ENCODE measurements at regions not wholly inside any gene's neighbourhood (a gene's known extent, or its start where the extent isn't known, plus 50 kb on each side); places are given as distances from the start of the nearest gene placed in this dataset.

DNA sequence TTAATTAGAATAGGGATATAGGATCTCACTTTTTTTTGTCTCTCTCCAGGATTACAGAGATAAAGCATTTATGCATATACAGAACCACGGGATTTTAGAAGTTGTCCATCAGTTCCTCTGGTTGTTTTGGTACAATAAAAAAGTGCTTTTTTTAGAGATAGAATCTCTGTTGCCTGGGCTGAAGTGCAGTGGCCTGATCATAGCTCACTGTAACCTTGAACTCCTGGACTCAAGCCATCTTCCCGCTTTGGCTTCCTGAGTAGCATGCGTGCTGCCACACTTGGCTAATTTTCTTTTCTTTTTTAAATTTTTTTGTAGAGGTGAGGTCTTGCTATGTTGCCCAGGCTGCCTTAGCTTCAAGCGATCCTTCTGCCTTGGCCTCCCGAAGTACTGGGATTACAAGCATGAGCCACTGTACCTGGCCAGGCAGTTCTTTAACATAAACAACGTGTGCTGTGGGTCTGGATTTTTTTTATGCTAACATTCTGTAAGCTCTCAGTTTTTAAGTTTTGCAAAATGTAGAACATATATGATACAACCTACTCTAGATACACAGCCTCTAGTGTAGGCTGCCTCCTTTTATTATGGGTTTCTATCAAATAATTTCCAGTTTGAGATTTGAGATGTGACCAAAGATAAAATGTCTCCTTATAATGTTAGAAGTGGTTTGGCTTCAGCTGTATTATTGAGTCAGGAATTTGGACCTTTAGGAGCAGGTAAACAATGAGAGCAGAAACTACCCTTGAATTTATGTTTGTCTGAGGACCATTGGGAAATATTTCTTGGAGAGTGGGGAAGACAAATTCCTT, 57.4 kb upstream of the ULK4 start:
- H3K9ac ChIP-seq (ENCODE audit: low read depth, low read length) = no peak overlapping the region
- ATAC-seq (ENCODE audit: low read depth) (no peak), DNase-seq (no peak)
- no CpG with 5 or more reads among the region's 6 CpGs for WGBS, 2 experiments (ENCODE audit: extremely low coverage in 2 of 2, insufficient read length in 1 of 2)
- peaks cover 13% of the 10 kb centered on the region; the same call in 1 of the 2 replicates for H4K20me1 ChIP-seq (ENCODE audit: insufficient read depth, low read length)
- in situ Hi-C loops (cut with MboI; ENCODE audit: low sequenced_read_pairs) = loop anchor here (5.0 to 10.0 kb wide), 2 partner anchors 58 to 125 kb away; no protein-coding TSS in a partner anchor
- ChIA-PET CTCF (interaction anchor here (1.0 kb wide), 1 partner anchor 42 kb away, joined by 3 read pairs; no protein-coding TSS in a partner anchor), POLR2A (ENCODE audit: unreplicated experiment) (no interaction called here)
- peaks cover 24% of the 10 kb centered on the region for H3K4me1 ChIP-seq (ENCODE audit: control insufficient read depth, insufficient read depth, low read length)
- H4K8ac ChIP-seq (ENCODE audit: low read depth in 2 of 2, low read length in 2 of 2) = peak overlapping the region in 1 of 2 experiments; percentile 53; a peak in 1 of 4 replicates
- peaks cover 17% of the 10 kb centered on the region for H3K9me1 ChIP-seq (ENCODE audit: insufficient read depth, low read length)
- H3K9me3 ChIP-seq (ENCODE audit: control insufficient read depth, insufficient read depth, low read length) = no peaks in the 10 kb centered on the region
- H3K14ac ChIP-seq (replicated peaks; ENCODE audit: low read depth, low read length) = peak overlapping the region; percentile 88
- no peak overlapping the region for H2AFZ ChIP-seq (replicated peaks; ENCODE audit: low read length, poor library complexity)
- no peak overlapping the region for H3K27ac ChIP-seq (ENCODE audit: insufficient read depth, low read length)
- no peak overlapping the region for H4K5ac ChIP-seq (ENCODE audit: low read depth, low read length)
- 0 out of 2 replicates have a peak overlapping the region, but pooled peaks have one; percentile 83 for H3K23ac ChIP-seq (ENCODE audit: low read depth, low read length)
- peak overlapping the region; percentile 50 for H2BK5ac ChIP-seq (ENCODE audit: low read depth, low read length, poor library complexity, severe bottlenecking)
- no peak overlapping the region for H3K56ac ChIP-seq (ENCODE audit: extremely low read depth, insufficient read depth, low read length)
- peaks cover 17 to 77% of the 10 kb centered on the region in 2 experiments for H3K79me1 ChIP-seq (ENCODE audit: low read depth in 1 of 2, low read length in 2 of 2)
- H2BK120ac ChIP-seq (ENCODE audit: low read depth, low read length) = peak overlapping the region; percentile 68; the same call in 1 of the 2 replicates
- dilution Hi-C loops (cut with HindIII; ENCODE audit: low sequenced_read_pairs, unreplicated experiment) = no loop called here
- peak overlapping the region; percentile 86; the same call in 1 of the 2 replicates for H2BK20ac ChIP-seq (ENCODE audit: low read depth, low read length)
- no peaks in the 10 kb centered on the region for H3K27me3 ChIP-seq (ENCODE audit: control insufficient read depth, insufficient read depth, low read length)
- H3K18ac ChIP-seq (ENCODE audit: low read depth, low read length) = no peak overlapping the region
- TF ChIP-seq RCOR1 (IDR thresholded peaks at IDR 0.05; ENCODE audit: insufficient replicate concordance, low read length) (no peak), SMC3 (IDR thresholded peaks at IDR 0.05; ENCODE audit: low read depth, low read length) (no peak), POLR2A (IDR thresholded peaks at IDR 0.05; ENCODE audit: low read depth, low read length) (no peak), NFE2L2 (IDR thresholded peaks at IDR 0.05; ENCODE audit: low read depth, low read length) (no peak), RAD21 (IDR thresholded peaks at IDR 0.05; ENCODE audit: low read length) (no peak), CEBPB (IDR thresholded peaks at IDR 0.05; ENCODE audit: low read depth, low read length) (no peak), MAFK (IDR thresholded peaks at IDR 0.05; ENCODE audit: low read depth, low read length) (no peak), MAZ (IDR thresholded peaks at IDR 0.05; ENCODE audit: borderline replicate concordance, low read depth, low read length) (no peak)
- TF ChIP-seq, protein P1, sequence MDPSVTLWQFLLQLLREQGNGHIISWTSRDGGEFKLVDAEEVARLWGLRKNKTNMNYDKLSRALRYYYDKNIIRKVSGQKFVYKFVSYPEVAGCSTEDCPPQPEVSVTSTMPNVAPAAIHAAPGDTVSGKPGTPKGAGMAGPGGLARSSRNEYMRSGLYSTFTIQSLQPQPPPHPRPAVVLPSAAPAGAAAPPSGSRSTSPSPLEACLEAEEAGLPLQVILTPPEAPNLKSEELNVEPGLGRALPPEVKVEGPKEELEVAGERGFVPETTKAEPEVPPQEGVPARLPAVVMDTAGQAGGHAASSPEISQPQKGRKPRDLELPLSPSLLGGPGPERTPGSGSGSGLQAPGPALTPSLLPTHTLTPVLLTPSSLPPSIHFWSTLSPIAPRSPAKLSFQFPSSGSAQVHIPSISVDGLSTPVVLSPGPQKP (IDR thresholded peaks at IDR 0.05; ENCODE audit: borderline replicate concordance, low read depth, low read length) = no peak
- TF ChIP-seq, protein P2, sequence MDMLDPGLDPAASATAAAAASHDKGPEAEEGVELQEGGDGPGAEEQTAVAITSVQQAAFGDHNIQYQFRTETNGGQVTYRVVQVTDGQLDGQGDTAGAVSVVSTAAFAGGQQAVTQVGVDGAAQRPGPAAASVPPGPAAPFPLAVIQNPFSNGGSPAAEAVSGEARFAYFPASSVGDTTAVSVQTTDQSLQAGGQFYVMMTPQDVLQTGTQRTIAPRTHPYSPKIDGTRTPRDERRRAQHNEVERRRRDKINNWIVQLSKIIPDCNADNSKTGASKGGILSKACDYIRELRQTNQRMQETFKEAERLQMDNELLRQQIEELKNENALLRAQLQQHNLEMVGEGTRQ (IDR thresholded peaks at IDR 0.05; ENCODE audit: low read depth, low read length) = no peak
- TF ChIP-seq, protein P3, sequence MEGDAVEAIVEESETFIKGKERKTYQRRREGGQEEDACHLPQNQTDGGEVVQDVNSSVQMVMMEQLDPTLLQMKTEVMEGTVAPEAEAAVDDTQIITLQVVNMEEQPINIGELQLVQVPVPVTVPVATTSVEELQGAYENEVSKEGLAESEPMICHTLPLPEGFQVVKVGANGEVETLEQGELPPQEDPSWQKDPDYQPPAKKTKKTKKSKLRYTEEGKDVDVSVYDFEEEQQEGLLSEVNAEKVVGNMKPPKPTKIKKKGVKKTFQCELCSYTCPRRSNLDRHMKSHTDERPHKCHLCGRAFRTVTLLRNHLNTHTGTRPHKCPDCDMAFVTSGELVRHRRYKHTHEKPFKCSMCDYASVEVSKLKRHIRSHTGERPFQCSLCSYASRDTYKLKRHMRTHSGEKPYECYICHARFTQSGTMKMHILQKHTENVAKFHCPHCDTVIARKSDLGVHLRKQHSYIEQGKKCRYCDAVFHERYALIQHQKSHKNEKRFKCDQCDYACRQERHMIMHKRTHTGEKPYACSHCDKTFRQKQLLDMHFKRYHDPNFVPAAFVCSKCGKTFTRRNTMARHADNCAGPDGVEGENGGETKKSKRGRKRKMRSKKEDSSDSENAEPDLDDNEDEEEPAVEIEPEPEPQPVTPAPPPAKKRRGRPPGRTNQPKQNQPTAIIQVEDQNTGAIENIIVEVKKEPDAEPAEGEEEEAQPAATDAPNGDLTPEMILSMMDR (conservative IDR thresholded peaks at IDR 0.05; ENCODE audit: low read depth, low read length) = no peak
- H3K4me3 ChIP-seq (ENCODE audit: insufficient read depth, low read depth, low read length) = no peak overlapping the region
- H3K36me3 ChIP-seq (ENCODE audit: control insufficient read depth, insufficient read depth, low read length) = no peaks in the 10 kb centered on the region
- BruUV-seq (replicated peaks) = no TSS peak
- no peak overlapping the region for H4K91ac ChIP-seq (ENCODE audit: insufficient read depth, low read depth, low read length)
- intact Hi-C loops (cut with micrococcal nuclease) = no loop called here
- peak overlapping the region; percentile 90 for H2AK5ac ChIP-seq (ENCODE audit: low read depth, low read length)
- peak overlapping the region; percentile 82 for H3K4ac ChIP-seq (ENCODE audit: low read depth, low read length)
- peak overlapping the region; percentile 33 for H2AK9ac ChIP-seq (replicated peaks; ENCODE audit: low read depth, low read length, poor library complexity)
- H3K4me2 ChIP-seq (ENCODE audit: low read depth, low read length) = no peak overlapping the region
- peak overlapping the region; percentile 82; the same call in 2 of the 3 replicates for H2BK15ac ChIP-seq (ENCODE audit: low read depth, low read length)
